ENCODE measurements at regions not wholly inside any gene's neighbourhood (a gene's known extent, or its start where the extent isn't known, plus 50 kb on each side); places are given as distances from the start of the nearest gene placed in this dataset.
A peak's percentile ranks its signal among the peaks of the same experiment; 100 is the strongest.

GRCh38 chr6:74879976-74880375 lies 325.9 kb downstream of the COL12A1 start:
- no peak for DNase-seq (ENCODE audit: low spot score)

DNA sequence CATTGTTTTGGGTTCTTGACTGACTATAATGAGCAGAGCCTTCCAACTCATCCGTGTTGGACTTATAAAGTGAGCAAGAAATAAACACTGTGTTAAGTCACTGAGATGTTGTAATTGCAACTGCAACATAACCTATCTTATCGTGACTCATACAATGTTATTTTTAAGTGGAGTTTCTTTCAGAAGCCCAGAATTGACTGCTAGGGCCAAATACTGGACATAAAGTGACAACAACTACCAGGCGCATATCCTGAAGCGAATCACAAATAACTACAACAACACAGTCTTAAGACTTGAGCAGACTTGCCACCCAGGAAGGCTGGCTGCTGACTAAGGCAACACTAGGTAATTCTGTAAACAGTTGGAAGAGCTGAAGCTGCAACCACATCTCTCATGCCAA lies 326.6 kb downstream of the COL12A1 start:
- DNase-seq (ENCODE audit: low spot score): no peak

GRCh38 chr6:74875193-74875592 lies 330.7 kb downstream of the COL12A1 start:
- DNase-seq (ENCODE audit: low spot score): no peak

GRCh38 chr6:74872754-74873476 lies 332.9 kb downstream of the COL12A1 start:
- peak; percentile 2 for DNase-seq (ENCODE audit: low spot score)

DNA sequence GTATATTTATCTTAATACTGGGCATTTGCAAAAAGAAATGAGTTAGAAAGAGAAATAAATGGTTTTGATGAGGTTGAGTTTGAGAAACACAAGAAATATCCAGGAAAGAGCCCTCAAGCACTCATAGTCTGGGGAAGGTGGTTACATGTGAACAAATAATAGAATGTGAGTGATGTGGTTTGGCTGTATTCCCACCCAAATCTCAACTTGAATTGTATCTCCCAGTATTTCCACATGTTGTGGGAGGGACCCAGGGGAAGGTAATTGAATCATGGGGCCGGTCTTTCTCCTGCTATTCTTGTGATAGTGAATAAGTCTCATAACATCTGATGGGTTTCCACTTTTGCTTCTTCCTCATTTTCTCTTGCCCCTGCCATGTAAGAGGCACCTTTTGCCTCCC lies 334.1 kb downstream of the COL12A1 start:
- DNase-seq (ENCODE audit: low spot score): no peak

GRCh38 chr6:74870403-74870802 lies 335.4 kb downstream of the COL12A1 start:
- DNase-seq (ENCODE audit: low spot score): no peak

DNA sequence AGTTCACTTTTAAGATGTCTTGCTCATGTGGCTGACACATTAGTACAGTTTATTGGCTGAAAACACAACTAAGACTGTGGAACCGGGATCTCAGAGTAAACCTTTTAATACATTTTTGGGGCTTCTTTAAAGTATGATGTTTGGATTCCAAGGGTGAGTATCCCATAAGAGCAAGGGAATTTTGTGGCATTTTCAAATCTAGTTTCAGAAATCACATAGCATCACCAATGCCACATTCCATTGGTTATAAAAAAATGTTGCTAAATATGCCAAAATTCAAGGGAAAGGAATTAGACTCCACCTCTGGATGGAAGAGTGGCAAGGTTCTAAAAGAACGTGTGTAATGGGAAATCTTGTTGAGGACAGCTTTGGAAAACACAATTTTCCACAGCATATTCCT lies 338.6 kb downstream of the COL12A1 start:
- DNase-seq (ENCODE audit: low spot score): no peak

DNA sequence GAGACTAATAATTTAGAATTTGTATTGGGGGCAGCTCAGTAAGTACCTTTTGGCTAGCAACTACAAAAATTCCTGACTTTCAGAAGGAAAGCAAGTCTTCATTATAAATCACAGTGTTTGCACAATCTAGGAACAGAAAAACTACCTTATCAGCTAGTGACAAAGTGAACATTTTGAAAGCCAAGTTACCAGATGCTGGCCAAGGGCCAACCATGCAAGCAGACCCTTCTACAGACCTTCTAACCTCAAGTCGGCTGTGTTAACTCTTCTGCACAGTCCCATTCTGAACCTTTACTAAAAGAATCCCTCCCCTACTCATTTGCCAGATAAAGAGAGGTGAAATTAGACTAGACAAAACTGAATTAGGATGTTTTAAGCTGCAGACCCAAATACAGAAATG lies 341.9 kb downstream of the COL12A1 start:
- DNase-seq (ENCODE audit: low spot score): no peak

DNA sequence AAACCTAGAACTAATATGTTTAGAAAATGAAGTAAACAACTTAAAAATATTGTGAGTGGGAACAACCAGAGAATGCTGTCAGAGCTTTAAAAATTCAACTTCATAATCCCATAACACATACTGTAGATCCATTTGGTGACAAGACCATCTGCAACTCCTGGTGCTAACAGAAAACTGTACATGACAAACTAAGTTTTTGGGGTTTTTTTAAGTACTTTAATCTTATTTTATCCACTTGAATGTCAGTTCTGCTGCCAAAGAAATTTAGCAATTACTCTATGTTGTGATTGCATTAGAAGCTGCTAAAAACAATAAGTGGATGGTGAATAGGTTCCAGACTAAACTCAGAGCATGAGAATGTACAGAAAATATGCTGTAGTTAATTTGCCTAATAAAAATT lies 345.4 kb downstream of the COL12A1 start:
- no peak for DNase-seq (ENCODE audit: low spot score)

DNA sequence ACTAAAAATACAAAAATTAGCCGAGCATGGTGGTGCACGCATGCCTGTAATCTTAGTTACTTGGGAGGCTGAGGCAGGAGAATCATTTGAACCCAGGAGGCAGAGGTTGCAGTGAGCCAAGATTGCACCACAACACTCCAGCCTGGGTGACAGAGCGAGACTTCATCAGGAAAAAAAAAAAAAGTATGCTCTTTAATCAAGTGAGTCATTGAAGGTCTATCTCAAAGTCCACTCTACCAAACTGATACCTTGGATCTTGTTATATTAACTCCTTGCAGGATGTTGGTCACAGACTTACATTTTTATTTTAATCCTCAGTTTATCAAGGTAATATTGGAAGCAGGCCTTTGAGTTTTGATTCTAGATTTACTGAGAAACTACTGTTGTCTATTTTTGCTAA lies 348.7 kb downstream of the COL12A1 start:
- no peak for DNase-seq (ENCODE audit: low spot score)

- DNase-seq (ENCODE audit: low spot score): no peak
Measured at GRCh38 chr6:74853991-74854390, 351.9 kb downstream of the COL12A1 start.

DNA sequence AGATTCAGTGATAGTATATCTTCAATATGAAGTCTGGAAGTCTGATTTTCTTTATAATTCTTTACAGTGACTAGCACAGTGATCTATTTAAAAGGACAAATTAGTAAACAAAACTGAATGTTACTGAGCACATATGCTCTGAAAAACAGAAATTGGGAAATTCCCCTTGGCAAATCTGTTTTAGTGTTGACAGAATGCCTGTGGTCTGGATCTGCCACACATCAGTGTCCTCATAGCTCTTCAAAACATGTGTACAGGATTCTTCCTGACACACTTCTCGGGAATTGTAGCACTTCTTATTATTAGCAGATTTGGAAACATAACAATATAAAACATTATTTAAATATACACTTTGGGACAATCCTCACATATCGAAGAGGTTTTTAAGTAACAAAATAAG lies 354.3 kb downstream of the COL12A1 start:
- no peak for DNase-seq (ENCODE audit: low spot score)

GRCh38 chr6:74840953-74841352 lies 364.9 kb downstream of the COL12A1 start:
- DNase-seq (ENCODE audit: low spot score): no peak

GRCh38 chr6:74834967-74835366 lies 370.9 kb downstream of the COL12A1 start:
- DNase-seq (ENCODE audit: low spot score): no peak

DNA sequence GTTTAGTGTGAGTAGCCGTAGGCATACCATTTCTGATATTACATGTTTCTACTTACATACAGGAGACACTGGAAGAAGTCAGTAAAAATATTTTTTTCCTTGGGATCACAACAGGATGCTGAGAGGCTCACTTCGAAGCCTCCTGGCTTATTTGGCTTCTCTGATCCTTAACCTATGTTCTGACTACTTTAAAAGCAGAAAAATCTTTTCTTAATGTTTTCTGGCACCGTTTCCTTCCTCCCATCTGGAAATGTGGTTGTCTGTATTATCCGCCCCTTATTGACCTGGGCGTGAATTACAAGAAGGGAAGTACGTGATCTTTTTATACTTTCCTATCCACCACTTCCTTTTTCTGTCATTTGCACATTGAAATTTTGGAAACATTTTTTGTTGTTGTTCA lies 379.6 kb downstream of the COL12A1 start:
- no peak for DNase-seq (ENCODE audit: low spot score)

DNA sequence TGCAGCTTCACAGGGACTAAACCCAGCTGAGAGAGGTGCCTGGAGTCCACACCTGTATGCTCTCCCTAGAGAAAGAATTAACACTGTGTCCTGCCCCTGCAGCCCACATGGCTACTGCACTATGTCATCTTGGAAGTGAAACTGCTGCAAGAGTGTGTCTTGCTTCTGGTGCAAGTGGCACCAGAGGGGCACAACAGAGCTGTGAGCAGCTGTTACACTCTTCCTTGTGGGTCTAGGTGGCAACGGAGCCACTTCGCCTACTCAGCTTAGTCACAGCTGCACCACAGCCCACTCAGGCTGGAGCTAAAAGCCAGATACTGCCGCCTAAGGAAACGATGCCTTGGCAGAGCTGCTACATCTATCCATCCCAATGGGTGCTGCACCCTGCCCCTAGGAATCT lies 391.4 kb downstream of the COL12A1 start:
- no peak for DNase-seq (ENCODE audit: low spot score)

- no peak for DNase-seq (ENCODE audit: low spot score)
Measured at GRCh38 chr6:74807674-74808073, 398.2 kb downstream of the COL12A1 start.

DNA sequence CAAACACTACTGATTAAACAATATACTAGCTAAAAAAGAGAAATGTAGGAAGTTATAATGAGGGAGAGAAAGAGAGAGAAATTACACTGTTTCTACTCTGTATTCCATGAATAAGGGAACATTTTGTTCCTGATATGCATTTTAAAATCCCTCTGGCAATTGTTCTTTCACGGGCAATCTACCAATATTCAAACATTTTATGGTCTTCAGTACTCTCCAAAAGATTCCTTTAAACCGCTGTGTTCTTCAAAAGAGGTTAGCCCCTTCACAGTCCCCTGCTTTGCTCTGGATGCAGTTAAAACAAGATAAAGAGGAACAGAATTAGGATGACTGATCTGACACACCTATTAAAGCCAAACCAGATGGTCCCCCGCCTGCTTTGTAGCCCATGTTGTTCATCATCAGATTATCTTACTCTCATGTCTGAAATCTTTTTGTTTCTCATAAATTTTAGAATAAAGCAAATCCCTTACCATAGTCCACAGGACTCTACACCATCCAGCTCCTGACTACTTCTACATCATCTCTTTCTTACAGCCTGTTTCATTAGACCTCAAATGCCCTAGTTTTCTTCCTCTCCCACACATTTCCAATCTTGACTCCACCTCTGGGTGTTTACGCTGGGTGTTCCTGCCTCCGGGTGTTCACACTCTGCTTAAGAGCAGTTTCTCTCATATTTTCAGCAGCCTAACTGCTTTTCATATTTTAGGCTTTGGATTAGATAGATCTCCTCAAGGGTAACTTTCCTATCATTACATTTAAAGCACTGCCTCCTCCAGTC lies 399.7 kb downstream of the COL12A1 start:
- DNase-seq (ENCODE audit: low spot score): no peak

GRCh38 chr6:74798302-74798701 lies 407.6 kb downstream of the COL12A1 start:
- no peak for DNase-seq (ENCODE audit: low spot score)

- DNase-seq (ENCODE audit: low spot score): no peak
Measured at GRCh38 chr6:74785236-74785635, 420.6 kb downstream of the COL12A1 start.

DNA sequence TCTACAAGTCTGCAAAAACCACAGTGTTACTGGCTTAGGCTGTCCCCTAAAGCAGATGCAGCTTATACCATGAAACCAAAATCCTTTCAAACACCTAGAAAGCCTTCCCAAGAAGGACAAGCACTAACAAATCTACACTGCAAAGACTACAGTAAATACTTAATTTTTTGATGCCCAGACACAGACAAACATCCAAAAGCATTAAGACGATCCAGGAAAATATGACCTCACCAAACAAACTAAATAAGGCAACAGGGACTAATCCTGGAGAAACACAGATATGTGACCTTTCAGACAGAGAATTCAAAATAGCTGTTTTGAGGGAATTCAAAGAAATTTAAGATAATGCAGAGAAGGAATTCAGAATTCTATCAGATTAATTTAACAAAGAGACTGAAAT lies 423.5 kb downstream of the COL12A1 start:
- no peak for DNase-seq (ENCODE audit: low spot score)

DNA sequence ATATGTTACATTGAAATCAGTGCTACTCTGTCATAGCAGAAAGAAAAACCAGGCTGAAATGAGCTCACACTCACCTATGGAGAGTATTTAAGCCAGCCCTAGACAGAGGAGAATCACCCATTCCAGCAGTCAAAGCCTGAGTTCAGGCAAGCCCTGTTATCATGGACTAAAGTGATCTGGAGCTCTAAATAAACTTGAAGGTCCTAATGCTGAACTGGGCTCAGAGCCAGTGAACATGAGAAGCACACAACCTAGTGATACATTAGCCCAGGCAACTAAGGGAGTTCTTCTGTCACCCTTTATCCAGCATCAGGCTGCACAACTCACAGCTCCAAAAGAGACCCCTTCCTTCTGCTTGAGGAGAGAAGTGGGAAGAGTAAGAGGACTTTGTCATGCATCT lies 425.0 kb downstream of the COL12A1 start:
- DNase-seq (ENCODE audit: low spot score): no peak

DNA sequence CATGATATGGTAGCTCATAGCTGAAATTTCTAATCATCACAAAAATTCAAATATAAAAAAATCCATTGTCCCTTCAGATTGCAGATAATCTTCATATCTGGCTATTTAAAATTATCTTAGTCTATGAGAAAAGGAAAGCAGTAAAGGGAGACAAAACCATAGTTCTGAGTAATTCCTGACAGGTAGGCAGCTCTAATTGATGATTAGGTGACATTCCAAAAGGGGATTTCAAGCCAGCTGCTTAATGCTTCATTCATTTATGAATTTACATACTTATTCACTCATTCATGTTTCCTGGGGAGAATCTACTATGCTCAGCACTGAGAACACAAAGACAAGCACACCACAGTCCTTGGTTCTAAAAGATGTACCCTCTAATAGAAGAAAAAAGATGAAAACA lies 437.1 kb downstream of the COL12A1 start:
- DNase-seq (ENCODE audit: low spot score): no peak

- DNase-seq (ENCODE audit: low spot score): no peak
Measured at GRCh38 chr6:74768120-74768519, 437.7 kb downstream of the COL12A1 start.

Data from kidney capillary endothelial cell (primary cell).